K562 (cell line): ENCODE measurements at regions not wholly inside any gene's neighbourhood (a gene's known extent, or its start where the extent isn't known, plus 50 kb on each side); places are given as distances from the start of the nearest gene placed in this dataset.

Source experiments
- CEBPZ ChIP-seq: fragments of 150-350 bp; IDR thresholded peaks from 2 replicates; pipeline ENCODE4 v1.6.1; 2014; ENCODE audit warnings: low read depth, mild to moderate bottlenecking, low read length, borderline replicate concordance
- ETS1 ChIP-seq: conservative IDR thresholded peaks from 2 replicates; pipeline ENCODE4 v1.6.1; 2011; ENCODE audit warnings: low read depth, mild to moderate bottlenecking, low read length; ENCODE audit not compliant: control insufficient read depth
- ETV5 ChIP-seq: sonication (generic); formaldehyde crosslinking; IDR thresholded peaks from 2 replicates; pipeline ENCODE4 v1.4.0; 2020; ENCODE audit warnings: low read depth, mild to moderate bottlenecking, missing genetic modification reagents
- FOXK2 ChIP-seq, 2 experiments: fragments of 450-650 bp; IDR thresholded peaks in 1 of 2; conservative IDR thresholded peaks in 1 of 2; 2 replicates each; pipeline ENCODE4 v1.6.1; 2016; ENCODE audit warnings: low read depth in 2 of 2, mild to moderate bottlenecking in 1 of 2
- FOXP1 ChIP-seq: sonication (generic); formaldehyde crosslinking; IDR thresholded peaks from 2 replicates; pipeline ENCODE4 v1.8.0; 2022; ENCODE audit warnings: mild to moderate bottlenecking, missing genetic modification reagents
- GATA2 ChIP-seq: sonication (generic); formaldehyde crosslinking; IDR thresholded peaks from 2 replicates; pipeline ENCODE4 v1.4.0; 2020; ENCODE audit warnings: mild to moderate bottlenecking, missing genetic modification reagents
- HMG20B ChIP-seq: fragments of 250-450 bp; sonication (Bioruptor Pico); IDR thresholded peaks from 2 replicates; pipeline ENCODE4 v1.5.0; 2021; ENCODE audit warnings: mild to moderate bottlenecking
- KLF6 ChIP-seq: fragments of 250-450 bp; sonication (Bioruptor Pico); IDR thresholded peaks from 2 replicates; pipeline ENCODE4 v1.4.0; 2020; ENCODE audit warnings: mild to moderate bottlenecking, moderate library complexity, borderline replicate concordance
- LCOR ChIP-seq: sonication (generic); formaldehyde crosslinking; IDR thresholded peaks from 2 replicates; pipeline ENCODE4 v1.8.0; 2022; ENCODE audit warnings: mild to moderate bottlenecking, missing genetic modification reagents
- MCM2 ChIP-seq: fragments of 450-650 bp; IDR thresholded peaks from 2 replicates; pipeline ENCODE4 v1.6.1; 2017; ENCODE audit warnings: low read depth, mild to moderate bottlenecking
- MNT ChIP-seq, 2 experiments: fragments of 450-650 bp; conservative IDR thresholded peaks; 2 replicates each; pipeline ENCODE4 v1.6.1; 2017; ENCODE audit warnings: mild to moderate bottlenecking in 2 of 2, moderate library complexity in 2 of 2
- MTA3 ChIP-seq: fragments of 450-650 bp; formaldehyde crosslinking; IDR thresholded peaks from 2 replicates; pipeline ENCODE4 v1.6.1; 2017; ENCODE audit warnings: mild to moderate bottlenecking, borderline replicate concordance
- SAFB ChIP-seq: fragments of 200-400 bp; formaldehyde crosslinking; IDR thresholded peaks from 2 replicates; pipeline ENCODE4 v1.6.1; 2017; ENCODE audit warnings: low read depth, low read length, borderline replicate concordance
- SRF ChIP-seq, 2 experiments: fragments of 250-450, 450-650 bp in 1 of 2; sonication (Bioruptor Pico) in 1 of 2; sonication (generic) in 1 of 2; formaldehyde crosslinking; IDR thresholded peaks; 2 replicates each; pipeline versions ENCODE4 v1.5.0 to v1.5.1; 2020 to 2022; ENCODE audit warnings: mild to moderate bottlenecking in 1 of 2, missing genetic modification reagents in 1 of 2
- THRA ChIP-seq: fragments of 450-650 bp; IDR thresholded peaks from 2 replicates; pipeline ENCODE4 v1.6.1; 2017; ENCODE audit warnings: mild to moderate bottlenecking, moderate library complexity
- ZC3H11A ChIP-seq: IDR thresholded peaks from 2 replicates; pipeline ENCODE4 v1.6.1; 2012; ENCODE audit warnings: low read depth, low read length, improper control_type of control experiment
- ZNF224 ChIP-seq: sonication (generic); formaldehyde crosslinking; IDR thresholded peaks from 2 replicates; pipeline ENCODE4 v1.8.0; 2022; ENCODE audit warnings: mild to moderate bottlenecking, missing genetic modification reagents
- ZNF324 ChIP-seq: fragments of 250-450 bp; sonication (Bioruptor Pico); IDR thresholded peaks from 2 replicates; pipeline ENCODE4 v1.4.0; 2020; ENCODE audit warnings: mild to moderate bottlenecking
- ZNF395 ChIP-seq: fragments of 200-800 bp; sonication (Bioruptor generic); IDR thresholded peaks from 2 replicates; pipeline ENCODE4 v1.6.1; 2017; ENCODE audit warnings: missing genetic modification characterization, missing compliant biosample characterization

- TF ChIP-seq CEBPZ (no peak), MTA3 (no peak), MCM2 (no peak), ZNF224 (CRISPR knock-in tag) (no peak), FOXP1 (CRISPR knock-in tag) (no peak), ZC3H11A (no peak), ETS1 (no peak), ZNF395 (CRISPR knock-in tag) (peak; percentile 37; the same call in 1 of the 2 replicates), SRF (CRISPR knock-in tag; IDR thresholded peaks at IDR 0.05) (no peak), HMG20B (no peak), KLF6 (CRISPR knock-in tag) (no peak), GATA2 (CRISPR knock-in tag) (no peak), LCOR (CRISPR knock-in tag) (no peak), THRA (no peak), MNT (conservative IDR thresholded peaks at IDR 0.05) (peak in 1 of 2 experiments; percentile 50; a peak in 2 of 4 replicates), ETV5 (no peak), FOXK2 (conservative IDR thresholded peaks at IDR 0.05 in 1 of 2, IDR thresholded peaks at IDR 0.05 in 1 of 2; ENCODE audit: low read depth in 2 of 2) (no peak; a peak in 1 of 4 replicates), ZNF324 (CRISPR knock-in tag) (no peak), SAFB (no peak)
These were observed 270.5 kb upstream of the MKLN1 start (continued) for GRCh38 chr7:131057015-131057793.
